NCI-H1417 treated with DMSO at 0.1 percent for 48 hours (cell line): ENCODE measurements at regions not wholly inside any gene's neighbourhood (a gene's known extent, or its start where the extent isn't known, plus 50 kb on each side); places are given as distances from the start of the nearest gene placed in this dataset.
A peak's percentile ranks its signal among the peaks of the same experiment; 100 is the strongest.

Experiments
- DNase-seq: peaks from one replicate; lab custom pipeline; 2025; lab: John Stamatoyannopoulos, UW

- DNase-seq, result no peak
These were observed 869.2 kb upstream of the GCFC2 start for GRCh38 chr2:76579911-76580310.

DNA sequence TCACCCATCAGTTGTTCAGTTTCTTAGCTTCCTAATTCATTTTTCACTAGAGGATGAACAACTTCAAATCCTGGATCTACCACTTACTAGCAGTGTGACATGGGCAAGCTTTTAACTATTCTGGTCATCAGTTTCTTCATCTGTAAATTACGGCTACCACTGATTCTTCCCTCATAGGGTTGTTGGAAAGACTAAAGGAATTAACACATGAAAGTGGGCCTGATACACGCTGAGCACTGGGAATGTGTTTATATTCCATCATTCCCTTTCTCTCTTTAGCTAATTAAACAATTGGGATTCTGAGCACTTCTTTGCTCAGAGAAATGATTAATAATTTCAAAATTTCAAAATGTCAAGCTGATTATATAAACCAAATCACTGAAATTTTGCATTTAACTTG is 862.3 kb upstream of the GCFC2 start:
- DNase-seq, result no peak

GRCh38 chr2:76569819-76570218 is 859.1 kb upstream of the GCFC2 start:
- no peak for DNase-seq

- DNase-seq, result no peak
These were observed 856.8 kb upstream of the GCFC2 start for GRCh38 chr2:76567478-76567877.

- DNase-seq, result no peak
These were observed 854.0 kb upstream of the GCFC2 start for GRCh38 chr2:76564734-76565133.

DNA sequence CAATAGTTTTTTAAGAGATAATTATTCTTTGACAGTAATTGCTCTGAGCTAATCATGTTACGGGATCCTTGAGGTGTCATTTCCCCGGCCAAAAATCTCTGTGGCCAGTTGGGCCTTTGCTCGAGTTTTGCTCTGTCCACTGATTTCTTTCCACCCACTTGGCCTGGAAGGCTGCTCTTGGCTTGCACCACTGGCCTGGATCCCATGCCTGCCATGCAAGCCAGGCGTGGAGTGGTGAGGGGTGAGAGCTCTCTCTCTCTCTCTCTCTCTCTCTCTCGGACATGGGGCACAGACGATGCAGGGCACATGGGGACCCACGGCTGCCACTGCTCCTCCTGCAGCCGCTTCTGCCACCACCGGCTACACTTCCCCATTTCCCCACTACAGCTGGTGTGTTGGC is 853.0 kb upstream of the GCFC2 start:
- no peak for DNase-seq

DNA sequence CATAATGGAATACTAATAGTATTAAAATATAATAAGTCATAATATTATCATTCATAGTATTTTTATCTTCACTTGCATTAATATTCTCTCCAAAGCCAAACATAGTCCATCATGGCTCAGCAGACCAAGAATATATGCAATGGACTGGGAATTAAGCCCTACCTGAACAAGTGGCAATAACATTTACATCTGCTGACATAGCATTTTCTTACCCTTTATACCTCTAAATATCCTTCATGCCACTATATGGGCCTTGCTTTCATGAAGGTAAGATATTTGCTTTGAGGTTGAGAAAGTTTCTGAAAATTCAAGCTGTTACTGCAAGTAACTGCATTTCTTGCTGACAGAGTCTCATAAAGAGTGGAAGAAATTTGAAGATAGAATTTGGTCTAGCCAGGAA is 847.4 kb upstream of the GCFC2 start:
- DNase-seq, result no peak

DNA sequence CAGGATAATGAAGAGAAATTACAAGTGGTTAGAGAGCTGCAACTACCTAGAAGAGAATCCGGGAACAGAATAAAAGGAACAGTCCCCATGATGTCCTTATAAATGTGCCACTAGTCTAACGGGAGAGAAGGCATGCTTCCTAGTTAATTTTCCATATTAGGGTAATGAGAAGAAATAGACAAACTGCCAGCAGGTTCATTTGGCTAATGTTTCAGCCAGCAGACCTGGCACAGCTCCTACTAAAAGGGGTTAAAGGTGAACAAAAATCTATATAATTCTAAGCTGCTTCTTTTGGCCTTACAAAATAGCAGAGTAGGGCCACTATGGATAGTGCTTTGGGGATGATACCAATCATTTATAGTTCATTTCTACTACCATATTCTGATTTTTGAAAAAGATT is 845.3 kb upstream of the GCFC2 start:
- DNase-seq, result no peak

- DNase-seq, result no peak
These were observed 835.5 kb upstream of the GCFC2 start for GRCh38 chr2:76546207-76546606.

GRCh38 chr2:76544901-76545300 is 834.2 kb upstream of the GCFC2 start:
- no peak for DNase-seq

- DNase-seq, result no peak
These were observed 806.8 kb upstream of the GCFC2 start for GRCh38 chr2:76517574-76517909.

DNA sequence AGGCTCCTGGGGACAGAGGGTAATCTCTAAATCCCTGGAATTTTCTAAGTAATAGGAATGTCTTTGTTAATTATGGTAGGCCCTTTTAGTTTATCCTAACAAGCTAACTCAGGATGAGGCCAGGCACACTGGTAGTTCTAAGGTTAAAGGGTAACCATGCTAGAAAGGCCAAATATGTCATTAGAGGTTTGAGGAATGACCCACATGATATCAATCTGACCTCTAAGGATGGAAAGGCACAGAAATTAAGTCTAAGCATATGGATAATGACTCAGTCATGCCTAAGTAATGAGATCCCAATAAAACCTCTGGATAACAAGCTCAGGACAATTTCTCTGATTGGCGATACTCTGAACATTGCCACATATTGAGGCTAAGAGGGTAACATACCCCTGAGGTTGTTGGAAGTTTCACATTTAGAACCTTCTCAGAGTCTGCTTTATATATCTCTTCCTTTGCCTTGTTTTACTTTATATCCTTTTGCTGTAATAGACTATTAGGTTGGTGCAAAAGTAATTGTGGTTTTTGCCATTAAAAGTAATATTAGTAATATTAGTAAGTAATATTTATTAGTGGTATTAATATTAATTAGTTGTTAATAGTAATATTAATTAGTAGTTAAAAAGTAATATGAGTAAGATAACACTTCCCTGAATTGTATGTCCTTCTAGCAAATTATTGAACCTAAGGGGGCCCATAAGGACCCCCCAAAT is 806.3 kb upstream of the GCFC2 start:
- DNase-seq, result no peak

DNA sequence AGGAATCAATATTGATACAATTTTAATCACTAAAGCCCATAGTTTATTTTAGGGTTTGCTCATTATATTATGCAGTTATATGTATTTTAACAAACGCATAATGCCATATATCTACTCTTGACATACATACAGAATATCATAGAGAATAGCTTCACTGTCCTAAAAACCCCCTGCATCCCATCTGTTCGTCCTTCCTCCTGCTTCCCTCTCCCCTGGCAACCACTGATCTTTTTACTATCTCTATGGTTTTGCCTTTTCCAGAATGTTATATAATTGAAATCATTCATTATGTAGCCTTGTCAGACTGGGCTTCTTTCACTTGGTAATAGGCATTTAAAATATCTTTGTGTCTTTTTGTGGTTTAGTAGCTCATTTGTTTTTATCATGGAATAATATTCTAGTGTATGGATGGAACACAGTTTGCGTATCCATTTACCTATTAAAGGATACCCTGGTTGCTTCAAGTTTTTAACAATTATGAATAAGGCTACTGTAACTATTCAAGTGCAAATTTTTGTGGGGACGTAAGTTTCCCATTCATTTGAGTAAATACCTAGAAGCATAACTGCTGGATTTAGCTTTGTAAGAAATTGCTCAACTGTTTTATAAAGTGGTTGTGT is 801.6 kb upstream of the GCFC2 start:
- DNase-seq, result no peak

DNA sequence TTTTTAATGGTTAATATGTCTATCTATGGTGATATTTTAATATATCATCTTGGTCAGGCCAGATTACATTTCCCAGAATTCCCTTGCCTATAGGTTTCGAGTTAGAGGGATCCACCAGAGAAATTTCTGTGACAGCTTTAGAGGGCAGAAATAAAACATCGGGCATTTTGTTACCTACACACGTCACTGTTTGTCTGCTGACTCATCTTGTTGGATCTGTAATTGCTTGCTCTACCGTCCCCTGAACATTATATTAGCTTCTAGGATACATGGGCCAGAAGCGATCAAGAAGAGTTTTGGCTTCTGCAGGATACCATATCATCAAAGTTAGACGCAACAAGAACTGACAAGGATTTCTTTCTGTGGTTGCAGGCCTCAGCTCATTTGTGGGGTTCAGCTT is 795.8 kb upstream of the GCFC2 start:
- no peak for DNase-seq

DNA sequence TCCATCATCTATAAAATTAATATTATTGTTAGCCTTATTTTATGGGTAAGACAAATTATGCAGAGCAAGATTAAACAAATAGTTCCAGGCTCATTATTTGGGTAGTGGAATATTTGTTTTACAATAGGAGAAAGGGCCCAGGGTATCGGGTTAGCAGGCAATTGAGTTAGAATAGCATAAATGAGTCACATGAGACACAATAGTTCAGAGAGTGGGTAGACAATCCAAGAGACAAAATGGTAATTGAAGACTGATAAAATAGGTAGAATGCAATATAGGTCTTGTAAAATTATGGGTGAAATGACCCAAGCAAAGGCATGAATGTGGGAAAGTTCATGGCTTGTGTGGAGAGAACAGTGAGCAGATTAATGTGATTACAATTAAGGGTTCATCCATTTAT is 790.9 kb upstream of the GCFC2 start:
- DNase-seq, result no peak

- DNase-seq, result no peak
These were observed 787.6 kb upstream of the GCFC2 start for GRCh38 chr2:76498360-76498759.

DNA sequence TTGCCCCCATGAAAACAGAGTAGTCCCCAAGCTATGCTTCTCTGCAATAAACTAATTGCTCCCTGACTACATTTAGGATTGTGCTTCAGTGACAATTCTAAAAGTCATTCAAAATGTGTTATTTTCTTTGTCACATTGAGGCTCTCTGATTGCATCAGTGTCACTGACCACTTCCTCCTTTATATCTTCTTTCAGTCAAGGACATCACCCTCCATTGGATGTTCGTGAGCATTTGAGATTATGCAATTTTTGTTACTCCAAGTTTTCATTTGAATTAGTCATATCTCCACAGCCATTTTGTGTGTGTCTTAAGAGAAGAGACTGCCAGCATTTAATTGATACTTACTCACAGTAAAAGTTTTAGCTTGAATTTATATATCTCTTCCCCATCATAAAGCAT is 780.8 kb upstream of the GCFC2 start:
- no peak for DNase-seq

GRCh38 chr2:76478266-76479035 is 767.7 kb upstream of the GCFC2 start:
- peak; percentile 58 for DNase-seq

DNA sequence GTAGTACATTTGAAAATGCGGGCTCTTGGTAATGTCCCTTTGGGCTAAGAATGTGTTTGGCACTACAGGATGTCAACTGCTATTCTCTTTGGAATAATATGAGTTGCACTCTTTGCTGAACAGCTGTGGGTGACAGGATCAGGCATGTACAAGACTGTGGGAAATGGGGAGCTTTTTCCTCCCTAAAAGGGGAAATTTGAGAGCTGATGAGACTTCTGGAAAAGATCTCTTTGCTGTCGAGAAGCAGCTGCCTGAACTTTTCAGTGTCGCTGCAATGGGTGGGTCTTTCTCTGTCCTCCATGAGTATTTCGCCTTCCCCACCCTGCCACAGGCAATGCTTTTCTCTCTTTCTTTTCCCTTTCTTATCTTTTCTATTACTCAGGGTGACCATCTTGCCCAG is 762.2 kb upstream of the GCFC2 start:
- no peak for DNase-seq

GRCh38 chr2:76469066-76469465 is 758.4 kb upstream of the GCFC2 start:
- DNase-seq, result no peak

GRCh38 chr2:76467326-76467725 is 756.6 kb upstream of the GCFC2 start:
- DNase-seq, result no peak

DNA sequence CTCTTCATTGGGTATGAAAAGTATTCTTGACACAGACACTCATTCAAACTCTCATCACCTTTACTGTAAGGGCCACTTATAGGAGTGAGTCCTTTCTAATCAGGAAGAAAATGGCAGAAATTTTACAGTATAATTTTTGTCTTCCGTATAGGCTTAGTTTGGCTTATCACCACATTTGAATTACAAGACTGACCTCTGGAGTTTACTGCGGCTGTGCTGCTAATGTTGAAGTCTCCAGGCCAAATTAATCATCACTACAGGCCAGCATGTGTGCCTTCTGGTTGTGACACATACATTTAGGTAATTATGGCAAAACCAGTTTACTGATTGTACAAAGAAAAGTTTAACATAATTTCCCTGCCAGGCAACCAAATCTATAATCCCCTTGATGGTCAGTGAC is 753.6 kb upstream of the GCFC2 start:
- no peak for DNase-seq

GRCh38 chr2:76461431-76461830 is 750.7 kb upstream of the GCFC2 start:
- DNase-seq, result no peak

DNA sequence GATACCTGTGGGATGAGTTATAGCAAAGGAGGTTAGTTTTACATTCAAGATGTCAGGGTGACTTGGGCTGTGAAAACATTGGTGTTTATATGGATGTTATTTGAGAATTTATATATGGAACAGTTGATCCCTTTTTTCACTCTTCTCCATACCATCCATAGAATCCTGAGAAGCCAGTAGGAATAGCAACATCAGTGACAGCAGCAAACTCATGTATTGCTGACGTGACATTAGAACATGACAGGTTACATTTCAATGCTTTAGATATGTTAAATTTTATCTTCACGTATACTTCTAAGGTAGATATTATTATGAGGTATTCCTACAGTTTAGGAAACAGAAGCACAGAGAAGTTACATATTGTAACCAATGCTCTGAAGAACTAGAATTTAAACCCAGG is 745.2 kb upstream of the GCFC2 start:
- no peak for DNase-seq
